Epithelial cell of esophagus (primary cell): ENCODE measurements at regions not wholly inside any gene's neighbourhood (a gene's known extent, or its start where the extent isn't known, plus 50 kb on each side); places are given as distances from the start of the nearest gene placed in this dataset.

ENCODE experiments used
- DNase-seq: peaks from one replicate; pipeline ENCODE4 v3.0.0; 2010; ENCODE audit warnings: low read depth
- H3K4me3 ChIP-seq: 2 replicates; pipeline ENCODE4 v1.5.1; 2011; ENCODE audit warnings: mild to moderate bottlenecking, low read length, control low read depth
- TF ChIP-seq, protein P1 (sequence below): IDR thresholded peaks from 2 replicates; pipeline ENCODE4 v1.5.1; 2011; ENCODE audit warnings: low read depth, mild to moderate bottlenecking, low read length, control low read depth, inconsistent platforms; ENCODE audit not compliant: insufficient read depth; ENCODE audit errors: missing control alignments

DNA sequence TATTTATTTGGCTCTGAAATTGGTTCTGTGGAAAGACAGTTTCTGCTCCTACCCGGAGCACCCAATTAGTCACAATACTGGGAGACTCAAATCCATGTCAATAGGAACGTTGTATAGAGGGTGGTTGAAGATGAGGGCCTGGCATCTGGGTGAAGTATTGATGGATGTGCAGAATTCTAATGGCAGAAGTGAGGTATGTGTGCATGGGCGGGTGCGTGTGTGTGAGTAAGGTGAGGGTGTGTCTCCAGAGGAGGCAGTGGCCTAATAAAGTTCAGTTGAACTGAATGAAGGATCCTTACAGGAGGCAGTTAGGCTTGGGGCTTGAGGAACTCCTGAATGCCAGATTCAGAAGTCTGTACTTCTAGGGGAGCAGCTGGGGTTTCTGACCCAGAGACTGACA, 71.8 kb upstream of the B3GAT1 start:
- no peak overlapping the region for H3K4me3 ChIP-seq

DNA sequence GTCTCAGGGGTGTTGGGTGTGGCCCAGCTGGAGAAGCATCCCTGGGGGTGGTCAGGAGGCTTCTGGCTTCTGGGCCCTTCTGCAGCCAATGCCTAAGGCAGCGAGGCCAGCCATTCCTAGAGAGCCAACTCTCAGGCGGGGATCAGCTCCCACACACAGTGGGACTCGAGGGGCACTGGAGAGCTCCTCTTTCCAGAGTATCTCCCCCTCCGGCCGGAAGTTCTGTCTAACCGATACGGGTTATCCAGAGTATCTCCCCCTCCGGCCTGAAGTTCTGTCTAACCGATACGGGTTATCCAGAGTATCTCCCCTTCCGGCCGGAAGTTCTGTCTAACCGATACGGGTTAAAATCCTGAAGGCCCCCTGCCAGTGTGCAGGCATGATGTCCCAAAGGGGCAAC, 71.2 kb upstream of the B3GAT1 start:
- no peak overlapping the region for H3K4me3 ChIP-seq
- no peak for DNase-seq
- TF ChIP-seq, protein P1, sequence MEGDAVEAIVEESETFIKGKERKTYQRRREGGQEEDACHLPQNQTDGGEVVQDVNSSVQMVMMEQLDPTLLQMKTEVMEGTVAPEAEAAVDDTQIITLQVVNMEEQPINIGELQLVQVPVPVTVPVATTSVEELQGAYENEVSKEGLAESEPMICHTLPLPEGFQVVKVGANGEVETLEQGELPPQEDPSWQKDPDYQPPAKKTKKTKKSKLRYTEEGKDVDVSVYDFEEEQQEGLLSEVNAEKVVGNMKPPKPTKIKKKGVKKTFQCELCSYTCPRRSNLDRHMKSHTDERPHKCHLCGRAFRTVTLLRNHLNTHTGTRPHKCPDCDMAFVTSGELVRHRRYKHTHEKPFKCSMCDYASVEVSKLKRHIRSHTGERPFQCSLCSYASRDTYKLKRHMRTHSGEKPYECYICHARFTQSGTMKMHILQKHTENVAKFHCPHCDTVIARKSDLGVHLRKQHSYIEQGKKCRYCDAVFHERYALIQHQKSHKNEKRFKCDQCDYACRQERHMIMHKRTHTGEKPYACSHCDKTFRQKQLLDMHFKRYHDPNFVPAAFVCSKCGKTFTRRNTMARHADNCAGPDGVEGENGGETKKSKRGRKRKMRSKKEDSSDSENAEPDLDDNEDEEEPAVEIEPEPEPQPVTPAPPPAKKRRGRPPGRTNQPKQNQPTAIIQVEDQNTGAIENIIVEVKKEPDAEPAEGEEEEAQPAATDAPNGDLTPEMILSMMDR: no peak

More for the DNA sequence above, 71.8 kb upstream of the B3GAT1 start:
- TF ChIP-seq, protein P1: no peak
- DNase-seq: no peak

DNA sequence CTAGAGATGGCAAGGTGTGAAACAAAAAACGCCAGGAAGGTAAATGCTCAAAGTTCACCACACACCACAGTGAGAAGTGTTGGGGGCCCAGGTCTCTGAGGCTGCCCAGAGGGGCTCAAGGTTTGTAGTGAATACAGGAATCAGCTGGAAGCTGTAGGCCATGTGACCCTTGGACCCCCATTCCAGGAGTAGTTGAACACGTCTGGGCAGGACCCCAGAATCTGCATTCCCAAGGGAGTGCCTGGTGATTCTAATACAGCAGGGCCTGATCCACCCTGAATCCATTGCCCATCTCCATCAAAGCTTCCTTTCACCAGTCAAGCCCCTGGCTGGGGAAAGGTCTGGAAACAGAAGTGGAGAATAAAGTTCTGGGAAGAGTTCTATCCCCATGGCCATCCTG, 70.8 kb upstream of the B3GAT1 start:
- no peak for DNase-seq
- TF ChIP-seq, protein P1: no peak
- H3K4me3 ChIP-seq: no peak overlapping the region

DNA sequence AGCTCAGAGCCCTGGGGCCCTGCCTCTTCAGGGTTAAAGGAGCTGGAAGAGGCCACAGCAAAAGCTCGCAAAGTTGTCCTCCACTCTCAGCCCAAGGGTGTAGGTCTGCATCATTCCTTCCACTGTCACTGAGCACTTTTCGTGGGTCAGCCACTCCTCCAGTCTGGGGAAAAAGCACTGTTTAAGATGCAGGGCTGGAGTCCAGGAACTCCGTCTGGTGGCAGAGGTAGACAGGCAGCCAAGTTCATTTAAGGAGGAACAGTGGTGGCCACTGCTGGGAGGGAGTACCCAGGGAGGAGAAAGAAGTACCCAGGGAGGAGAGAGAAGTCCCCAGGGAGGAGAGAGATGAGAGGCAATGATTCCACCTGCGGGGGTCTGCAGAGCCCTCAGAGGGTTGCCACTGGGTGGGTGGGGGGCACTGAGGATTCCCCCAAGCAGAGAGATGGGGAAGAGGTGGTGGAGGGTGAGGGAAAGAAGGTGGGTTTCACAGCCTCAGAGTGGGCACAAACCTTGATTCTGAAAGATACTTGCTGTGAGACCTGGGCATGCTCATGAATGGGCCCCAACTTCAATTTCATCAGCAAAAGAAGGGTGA, 70.0 kb upstream of the B3GAT1 start:
- H3K4me3 ChIP-seq: no peak overlapping the region
- no peak for DNase-seq
- TF ChIP-seq, protein P1: no peak

DNA sequence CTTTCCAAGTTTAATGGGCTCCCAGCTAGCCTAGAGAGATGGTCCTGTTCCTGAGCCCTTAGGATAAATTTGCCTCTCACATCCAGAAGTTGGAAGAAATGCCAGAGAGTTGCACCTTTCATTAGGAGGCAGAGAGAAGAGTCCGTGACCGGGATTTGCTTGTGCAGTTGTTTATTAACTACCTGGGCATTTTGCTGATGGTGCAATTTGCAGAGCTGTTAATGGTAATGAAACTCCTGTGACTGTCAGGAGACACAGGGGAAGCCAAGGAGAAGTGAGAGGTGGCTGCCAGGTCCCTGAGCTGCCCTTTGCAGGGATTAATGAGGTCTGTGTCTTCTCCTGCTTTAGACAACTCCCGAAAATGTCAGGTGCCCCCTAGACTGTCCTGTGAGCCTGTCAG, 69.1 kb upstream of the B3GAT1 start:
- TF ChIP-seq, protein P1: no peak
- H3K4me3 ChIP-seq: no peak overlapping the region
- no peak for DNase-seq

DNA sequence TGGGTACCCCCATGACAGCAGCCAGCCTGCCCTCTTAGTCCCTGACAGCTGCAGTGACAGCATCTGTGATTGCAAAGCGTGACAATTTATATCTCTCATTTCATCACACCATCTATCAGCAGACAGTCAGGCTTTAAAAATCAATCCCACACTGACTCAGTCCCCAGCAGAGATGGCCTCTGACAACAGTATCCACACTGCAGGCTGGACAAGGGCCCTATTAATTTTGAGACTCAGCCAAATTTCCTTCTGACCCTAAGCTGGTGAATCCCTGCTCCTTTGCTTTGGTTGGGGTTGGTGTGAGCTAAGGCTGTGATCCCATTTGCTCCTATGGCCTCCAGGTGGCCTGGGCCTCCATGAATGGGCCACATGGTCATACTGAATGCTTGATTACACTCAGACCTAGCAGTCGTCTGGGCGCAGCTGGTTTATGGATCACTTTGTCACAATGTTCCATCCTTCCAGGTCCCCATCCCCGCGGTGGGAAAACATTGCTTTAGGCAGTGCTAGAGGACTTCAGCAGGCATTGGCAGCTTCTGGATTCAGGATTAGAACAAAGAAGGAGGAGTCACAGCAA, 68.2 kb upstream of the B3GAT1 start:
- no peak overlapping the region for H3K4me3 ChIP-seq
- TF ChIP-seq, protein P1: no peak
- DNase-seq: no peak
